ENCODE measurements at regions not wholly inside any gene's neighbourhood (a gene's known extent, or its start where the extent isn't known, plus 50 kb on each side); places are given as distances from the start of the nearest gene placed in this dataset.
A peak's percentile ranks its signal among the peaks of the same experiment; 100 is the strongest.

GRCh38 chr7:109763611-109764010, 1193.9 kb downstream of the DNAJB9 start:
- no peak overlapping the region for H3K4me2 ChIP-seq (ENCODE audit: low read length)
- no TSS peak for BruUV-seq (replicated peaks)
- no peaks in the 10 kb centered on the region for H3K9me2 ChIP-seq (replicated peaks; ENCODE audit: low read length)
- H3K27ac ChIP-seq (ENCODE audit: low read length), result no peak overlapping the region
- H3K4me3 ChIP-seq (ENCODE audit: low read length), result no peak overlapping the region
- no peak overlapping the region for H3K9ac ChIP-seq (ENCODE audit: low read length)
- H3K27me3 ChIP-seq (ENCODE audit: low read length), result no peaks in the 10 kb centered on the region
- no peaks in the 10 kb centered on the region for H3K9me3 ChIP-seq (ENCODE audit: low read length)
- H3K4me1 ChIP-seq (ENCODE audit: insufficient read depth, low read length), result no peaks in the 10 kb centered on the region
- no peaks in the 10 kb centered on the region for H3F3A ChIP-seq (ENCODE audit: low read length, unreplicated experiment)
- no peaks in the 10 kb centered on the region for H3K79me2 ChIP-seq (ENCODE audit: low read length)
- DNase-seq (peak; percentile 20), ATAC-seq (no peak)
- no peak overlapping the region for H2AFZ ChIP-seq (ENCODE audit: low read length)
- TF ChIP-seq EZH2phosphoT487 (IDR thresholded peaks at IDR 0.05; ENCODE audit: borderline replicate concordance, low read length) (no peak), CTCF (conservative IDR thresholded peaks at IDR 0.05; ENCODE audit: low read depth, low read length) (no peak), EZH2 (IDR thresholded peaks at IDR 0.05; ENCODE audit: low read length, unreplicated experiment) (no peak)
- no peaks in the 10 kb centered on the region for H4K20me1 ChIP-seq (ENCODE audit: low read length)
- H3K36me3 ChIP-seq (ENCODE audit: low read depth, low read length), result no peaks in the 10 kb centered on the region
- POLR2A ChIA-PET (ENCODE audit: unreplicated experiment), result no interaction called here
- CTCF ChIA-PET, result no interaction called here
- intact Hi-C loops (cut with micrococcal nuclease), result no loop called here

GRCh38 chr7:109772161-109772560, 1202.5 kb downstream of the DNAJB9 start:
- TF ChIP-seq EZH2phosphoT487 (IDR thresholded peaks at IDR 0.05; ENCODE audit: borderline replicate concordance, low read length), result no peak
- no peak for TF ChIP-seq EZH2 (IDR thresholded peaks at IDR 0.05; ENCODE audit: low read length, unreplicated experiment)
- TF ChIP-seq CTCF (conservative IDR thresholded peaks at IDR 0.05; ENCODE audit: low read depth, low read length), result no peak
- H3K27me3 ChIP-seq (ENCODE audit: low read length), result no peaks in the 10 kb centered on the region
- no peak overlapping the region for H3K4me2 ChIP-seq (ENCODE audit: low read length)
- H3K79me2 ChIP-seq (ENCODE audit: low read length), result no peaks in the 10 kb centered on the region
- no peak overlapping the region for H3K27ac ChIP-seq (ENCODE audit: low read length)
- no peaks in the 10 kb centered on the region for H3K4me1 ChIP-seq (ENCODE audit: insufficient read depth, low read length)
- intact Hi-C loops (cut with micrococcal nuclease), result no loop called here
- CTCF ChIA-PET, result no interaction called here
- H3K4me3 ChIP-seq (ENCODE audit: low read length), result no peak overlapping the region
- H3K9me3 ChIP-seq (ENCODE audit: low read length), result no peaks in the 10 kb centered on the region
- H2AFZ ChIP-seq (ENCODE audit: low read length), result no peak overlapping the region
- no peaks in the 10 kb centered on the region for H4K20me1 ChIP-seq (ENCODE audit: low read length)
- H3F3A ChIP-seq (ENCODE audit: low read length, unreplicated experiment), result no peaks in the 10 kb centered on the region
- H3K9me2 ChIP-seq (replicated peaks; ENCODE audit: low read length), result no peaks in the 10 kb centered on the region
- no peak for DNase-seq
- BruUV-seq (replicated peaks), result no TSS peak
- H3K9ac ChIP-seq (ENCODE audit: low read length), result no peak overlapping the region
- ATAC-seq, result no peak
- POLR2A ChIA-PET (ENCODE audit: unreplicated experiment), result no interaction called here
- no peaks in the 10 kb centered on the region for H3K36me3 ChIP-seq (ENCODE audit: low read depth, low read length)

- intact Hi-C loops (cut with micrococcal nuclease), result no loop called here
- H3K27me3 ChIP-seq (ENCODE audit: low read length), result no peaks in the 10 kb centered on the region
- DNase-seq (no peak), ATAC-seq (no peak)
- H3K4me2 ChIP-seq (ENCODE audit: low read length), result no peak overlapping the region
- no peaks in the 10 kb centered on the region for H3K9me3 ChIP-seq (ENCODE audit: low read length)
- CTCF ChIA-PET, result no interaction called here
- H3K9me2 ChIP-seq (replicated peaks; ENCODE audit: low read length), result no peaks in the 10 kb centered on the region
- no peak overlapping the region for H2AFZ ChIP-seq (ENCODE audit: low read length)
- H3K4me3 ChIP-seq (ENCODE audit: low read length), result no peak overlapping the region
- BruUV-seq (replicated peaks), result no TSS peak
- no peaks in the 10 kb centered on the region for H3F3A ChIP-seq (ENCODE audit: low read length, unreplicated experiment)
- POLR2A ChIA-PET (ENCODE audit: unreplicated experiment), result no interaction called here
- no peaks in the 10 kb centered on the region for H3K36me3 ChIP-seq (ENCODE audit: low read depth, low read length)
- H3K27ac ChIP-seq (ENCODE audit: low read length), result no peak overlapping the region
- H3K4me1 ChIP-seq (ENCODE audit: insufficient read depth, low read length), result no peaks in the 10 kb centered on the region
- H3K9ac ChIP-seq (ENCODE audit: low read length), result no peak overlapping the region
- H3K79me2 ChIP-seq (ENCODE audit: low read length), result no peaks in the 10 kb centered on the region
- no peak for TF ChIP-seq EZH2phosphoT487 (IDR thresholded peaks at IDR 0.05; ENCODE audit: borderline replicate concordance, low read length)
- no peak for TF ChIP-seq CTCF (conservative IDR thresholded peaks at IDR 0.05; ENCODE audit: low read depth, low read length)
- TF ChIP-seq EZH2 (IDR thresholded peaks at IDR 0.05; ENCODE audit: low read length, unreplicated experiment), result no peak
- H4K20me1 ChIP-seq (ENCODE audit: low read length), result no peaks in the 10 kb centered on the region
These were observed 1213.1 kb downstream of the DNAJB9 start for GRCh38 chr7:109782806-109783205.

Measured in PC-3 (cell line).